ENCODE measurements at regions not wholly inside any gene's neighbourhood (a gene's known extent, or its start where the extent isn't known, plus 50 kb on each side); places are given as distances from the start of the nearest gene placed in this dataset.

DNA sequence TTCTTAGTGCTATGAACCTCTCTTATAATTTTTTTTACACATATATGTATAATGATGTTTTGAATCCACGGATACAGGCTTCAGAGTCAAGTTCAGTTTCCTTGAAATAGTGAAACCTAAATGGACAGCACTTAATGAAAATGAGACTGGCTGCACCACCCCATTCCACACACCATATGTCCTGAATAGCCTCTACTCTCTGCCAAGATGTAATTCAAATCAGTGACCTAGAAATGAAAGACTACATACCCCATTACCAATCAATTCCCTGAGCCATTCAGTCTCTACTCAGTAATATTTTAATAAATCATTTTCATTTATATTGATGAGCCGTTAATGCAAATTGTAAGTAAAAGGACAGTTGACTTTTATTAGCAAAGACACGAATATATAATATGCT lies 614.9 kb upstream of the TMPRSS15 start:
- TF ChIP-seq, protein P1, sequence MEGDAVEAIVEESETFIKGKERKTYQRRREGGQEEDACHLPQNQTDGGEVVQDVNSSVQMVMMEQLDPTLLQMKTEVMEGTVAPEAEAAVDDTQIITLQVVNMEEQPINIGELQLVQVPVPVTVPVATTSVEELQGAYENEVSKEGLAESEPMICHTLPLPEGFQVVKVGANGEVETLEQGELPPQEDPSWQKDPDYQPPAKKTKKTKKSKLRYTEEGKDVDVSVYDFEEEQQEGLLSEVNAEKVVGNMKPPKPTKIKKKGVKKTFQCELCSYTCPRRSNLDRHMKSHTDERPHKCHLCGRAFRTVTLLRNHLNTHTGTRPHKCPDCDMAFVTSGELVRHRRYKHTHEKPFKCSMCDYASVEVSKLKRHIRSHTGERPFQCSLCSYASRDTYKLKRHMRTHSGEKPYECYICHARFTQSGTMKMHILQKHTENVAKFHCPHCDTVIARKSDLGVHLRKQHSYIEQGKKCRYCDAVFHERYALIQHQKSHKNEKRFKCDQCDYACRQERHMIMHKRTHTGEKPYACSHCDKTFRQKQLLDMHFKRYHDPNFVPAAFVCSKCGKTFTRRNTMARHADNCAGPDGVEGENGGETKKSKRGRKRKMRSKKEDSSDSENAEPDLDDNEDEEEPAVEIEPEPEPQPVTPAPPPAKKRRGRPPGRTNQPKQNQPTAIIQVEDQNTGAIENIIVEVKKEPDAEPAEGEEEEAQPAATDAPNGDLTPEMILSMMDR (IDR thresholded peaks at IDR 0.05; ENCODE audit: insufficient read depth, low read length, poor library complexity, severe bottlenecking) = no peak
- no peak for DNase-seq (ENCODE audit: extremely low read depth, insufficient read length)
- Histone ChIP-seq H3K4me3 (replicated peaks; ENCODE audit: low read depth, low read length) (no peak overlapping the region), H3K36me3 (ENCODE audit: control insufficient read depth, insufficient read depth, low read length) (no peaks in the 10 kb centered on the region), H3K27me3 (replicated peaks; ENCODE audit: control insufficient read depth, insufficient read depth, low read length) (no peaks in the 10 kb centered on the region)

DNA sequence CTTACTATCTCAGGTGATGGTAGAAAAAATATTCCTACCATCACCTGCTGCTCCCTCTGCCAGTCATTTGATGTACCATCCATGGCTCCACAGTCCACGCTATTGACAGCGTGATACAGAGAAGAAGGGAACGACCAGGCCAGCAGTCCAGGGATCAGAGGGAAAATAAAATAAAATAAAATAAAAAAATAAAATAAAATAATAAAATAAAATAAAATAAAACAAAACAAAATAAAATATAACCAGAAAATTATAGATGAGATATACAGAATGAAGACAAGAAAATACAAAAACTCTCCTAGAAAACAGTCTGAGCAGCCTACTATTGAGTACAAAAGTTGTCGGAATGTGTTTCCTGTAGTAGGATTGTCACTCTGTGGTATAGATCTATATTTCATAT lies 619.4 kb upstream of the TMPRSS15 start:
- DNase-seq (ENCODE audit: extremely low read depth, insufficient read length) = no peak
- H3K27me3 ChIP-seq (replicated peaks; ENCODE audit: control insufficient read depth, insufficient read depth, low read length) = no peaks in the 10 kb centered on the region
- H3K4me3 ChIP-seq (replicated peaks; ENCODE audit: low read depth, low read length) = no peak overlapping the region
- TF ChIP-seq, protein P1 (IDR thresholded peaks at IDR 0.05; ENCODE audit: insufficient read depth, low read length, poor library complexity, severe bottlenecking) = no peak
- H3K36me3 ChIP-seq (ENCODE audit: control insufficient read depth, insufficient read depth, low read length) = no peaks in the 10 kb centered on the region

DNA sequence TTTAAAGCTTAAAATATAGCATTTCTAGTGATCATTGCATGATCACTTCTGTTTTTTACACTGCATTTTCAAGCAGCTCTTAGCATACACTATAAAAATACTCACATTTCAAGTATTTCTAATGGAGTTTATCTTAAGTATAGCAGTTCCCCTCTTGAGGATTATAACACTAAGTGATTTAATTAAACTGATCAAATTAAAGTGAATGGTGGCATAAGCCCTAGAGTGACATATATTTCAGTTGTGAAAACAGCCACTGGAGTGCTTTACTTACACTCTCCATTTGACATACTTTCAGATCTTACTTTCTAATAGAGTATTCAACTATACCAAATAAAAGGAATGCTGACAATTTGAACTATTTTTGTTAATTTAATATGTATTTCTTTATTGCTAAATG lies 623.3 kb upstream of the TMPRSS15 start:
- H3K4me3 ChIP-seq (replicated peaks; ENCODE audit: low read depth, low read length) = no peak overlapping the region
- H3K36me3 ChIP-seq (ENCODE audit: control insufficient read depth, insufficient read depth, low read length) = no peaks in the 10 kb centered on the region
- TF ChIP-seq, protein P1 (IDR thresholded peaks at IDR 0.05; ENCODE audit: insufficient read depth, low read length, poor library complexity, severe bottlenecking) = no peak
- DNase-seq (ENCODE audit: extremely low read depth, insufficient read length) = no peak
- H3K27me3 ChIP-seq (replicated peaks; ENCODE audit: control insufficient read depth, insufficient read depth, low read length) = no peaks in the 10 kb centered on the region

DNA sequence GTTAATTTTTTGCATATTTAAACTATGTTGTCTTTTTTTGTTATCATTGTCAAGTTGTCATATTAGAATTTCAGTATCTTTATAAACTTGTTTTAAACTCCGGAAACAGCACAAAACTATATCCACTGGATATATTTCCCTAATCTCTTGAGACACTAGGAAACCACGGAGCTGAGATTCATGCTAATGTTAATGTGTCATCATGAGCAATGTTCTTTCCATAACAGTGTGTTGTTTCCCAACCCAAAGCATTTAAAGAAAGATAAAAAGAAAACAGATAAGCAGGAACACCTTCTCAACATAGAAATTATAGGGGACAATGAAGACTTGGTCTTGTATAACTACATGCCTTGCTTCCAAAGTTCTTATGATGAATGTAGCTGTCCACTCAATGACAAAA lies 626.2 kb upstream of the TMPRSS15 start:
- Histone ChIP-seq H3K27me3 (replicated peaks; ENCODE audit: control insufficient read depth, insufficient read depth, low read length) (no peaks in the 10 kb centered on the region), H3K4me3 (replicated peaks; ENCODE audit: low read depth, low read length) (no peak overlapping the region), H3K36me3 (ENCODE audit: control insufficient read depth, insufficient read depth, low read length) (no peaks in the 10 kb centered on the region)
- DNase-seq (ENCODE audit: extremely low read depth, insufficient read length) = no peak
- TF ChIP-seq, protein P1 (IDR thresholded peaks at IDR 0.05; ENCODE audit: insufficient read depth, low read length, poor library complexity, severe bottlenecking) = no peak

DNA sequence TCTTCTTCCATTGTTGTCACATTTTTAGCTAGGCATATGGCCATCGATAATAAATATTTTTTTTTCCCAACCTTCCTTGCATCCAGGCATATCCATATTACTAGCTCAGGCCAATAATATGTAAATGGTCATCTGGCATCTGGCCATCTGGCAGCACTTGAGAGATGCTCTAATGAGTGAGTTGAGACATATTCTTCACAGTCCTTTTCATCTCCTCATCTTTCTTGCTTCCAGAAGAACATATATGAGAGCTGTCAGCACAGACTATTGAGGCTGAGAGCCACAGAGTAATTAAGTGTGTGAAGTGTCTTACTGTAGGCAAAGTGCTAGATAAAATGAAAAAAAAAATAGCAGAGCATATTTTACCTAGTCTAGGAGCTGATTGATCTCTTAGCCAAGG lies 628.4 kb upstream of the TMPRSS15 start:
- no peak for DNase-seq (ENCODE audit: extremely low read depth, insufficient read length)
- TF ChIP-seq, protein P1 (IDR thresholded peaks at IDR 0.05; ENCODE audit: insufficient read depth, low read length, poor library complexity, severe bottlenecking) = no peak
- no peaks in the 10 kb centered on the region for H3K36me3 ChIP-seq (ENCODE audit: control insufficient read depth, insufficient read depth, low read length)
- H3K27me3 ChIP-seq (replicated peaks; ENCODE audit: control insufficient read depth, insufficient read depth, low read length) = no peaks in the 10 kb centered on the region
- H3K4me3 ChIP-seq (replicated peaks; ENCODE audit: low read depth, low read length) = no peak overlapping the region

DNA sequence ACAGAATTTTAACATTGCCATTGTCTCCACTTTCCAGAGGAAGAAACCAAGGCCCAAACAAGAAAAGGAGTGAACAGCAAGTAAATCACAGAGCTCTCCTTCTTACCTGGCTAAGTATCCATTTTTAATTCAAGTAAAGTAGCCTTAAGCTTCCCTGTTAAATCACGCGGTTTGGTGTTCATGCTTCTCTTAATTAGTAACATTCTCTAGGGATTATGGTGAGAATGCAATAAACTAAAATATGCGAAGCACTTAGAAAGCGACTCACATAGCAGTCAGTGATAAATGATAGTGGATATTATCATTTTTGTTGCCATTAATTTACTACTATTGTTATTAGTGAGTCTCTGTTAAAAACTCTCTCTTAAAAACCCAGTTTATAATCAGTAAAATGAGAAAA lies 630.5 kb upstream of the TMPRSS15 start:
- no peak for DNase-seq (ENCODE audit: extremely low read depth, insufficient read length)
- Histone ChIP-seq H3K27me3 (replicated peaks; ENCODE audit: control insufficient read depth, insufficient read depth, low read length) (no peaks in the 10 kb centered on the region), H3K36me3 (ENCODE audit: control insufficient read depth, insufficient read depth, low read length) (no peaks in the 10 kb centered on the region), H3K4me3 (replicated peaks; ENCODE audit: low read depth, low read length) (no peak overlapping the region)
- TF ChIP-seq, protein P1 (IDR thresholded peaks at IDR 0.05; ENCODE audit: insufficient read depth, low read length, poor library complexity, severe bottlenecking) = no peak

Measured in GM06990 (cell line).